Keratinocyte (primary cell): ENCODE measurements at regions not wholly inside any gene's neighbourhood (a gene's known extent, or its start where the extent isn't known, plus 50 kb on each side); places are given as distances from the start of the nearest gene placed in this dataset.

Source experiments
- CTCF ChIP-seq, 3 experiments: IDR thresholded peaks in 1 of 3; conservative IDR thresholded peaks in 1 of 3; optimal IDR thresholded peaks in 1 of 3; 2 replicates in 2 of 3; 3 replicates in 1 of 3; pipeline versions ENCODE3 to v1.5.1; 2011; ENCODE audit warnings: low read length in 3 of 3, mild to moderate bottlenecking in 3 of 3, moderate library complexity in 2 of 3, control low read depth in 1 of 3, inconsistent platforms in 1 of 3; ENCODE audit not compliant: insufficient read depth in 2 of 3; ENCODE audit errors: extremely low read depth in 1 of 3
- EZH2 ChIP-seq: IDR thresholded peaks from one replicate; pipeline ENCODE4 v1.6.1; 2012; ENCODE audit warnings: inconsistent platforms, mild to moderate bottlenecking, low read length, moderate library complexity

GRCh38 chr15:81830520-81830919 is 215.3 kb downstream of the MEX3B start:
- TF ChIP-seq CTCF (optimal IDR thresholded peaks at IDR 0.05 in 1 of 3, IDR thresholded peaks at IDR 0.05 in 1 of 3, conservative IDR thresholded peaks at IDR 0.05 in 1 of 3; ENCODE audit: extremely low read depth in 1 of 3, insufficient read depth in 2 of 3, low read length in 3 of 3) (no peak), EZH2 (no peak)
